HG02943 (cell line): ENCODE measurements at regions not wholly inside any gene's neighbourhood (a gene's known extent, or its start where the extent isn't known, plus 50 kb on each side); places are given as distances from the start of the nearest gene placed in this dataset.

ENCODE experiments used
- ATAC-seq: cut with Tn5 transposase; IDR thresholded peaks from one replicate; pipeline ENCODE4 v1.9.1; 2021; ENCODE audit warnings: mild to moderate bottlenecking, low read depth, moderate library complexity; ENCODE audit not compliant: unreplicated experiment

DNA sequence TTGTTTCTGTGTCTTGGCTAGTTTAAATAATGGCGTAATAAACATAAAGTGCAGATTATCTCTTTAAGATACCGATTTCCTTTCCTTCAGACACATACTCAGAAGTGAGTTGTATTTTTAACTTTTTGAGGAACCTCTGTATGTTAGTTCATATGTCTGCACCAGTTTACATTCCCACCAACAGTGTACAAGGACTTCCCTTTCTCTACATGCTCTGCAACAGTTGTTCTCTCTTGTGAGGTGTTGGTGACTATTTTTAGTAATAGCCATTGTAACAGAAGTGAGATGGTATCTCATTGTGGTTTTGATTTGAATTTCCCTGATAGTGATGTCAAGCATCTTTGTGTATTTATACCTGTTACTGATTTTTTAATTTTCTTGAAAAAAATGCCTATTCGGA is 418.6 kb downstream of the UQCRFS1 start:
- ATAC-seq = no peak

DNA sequence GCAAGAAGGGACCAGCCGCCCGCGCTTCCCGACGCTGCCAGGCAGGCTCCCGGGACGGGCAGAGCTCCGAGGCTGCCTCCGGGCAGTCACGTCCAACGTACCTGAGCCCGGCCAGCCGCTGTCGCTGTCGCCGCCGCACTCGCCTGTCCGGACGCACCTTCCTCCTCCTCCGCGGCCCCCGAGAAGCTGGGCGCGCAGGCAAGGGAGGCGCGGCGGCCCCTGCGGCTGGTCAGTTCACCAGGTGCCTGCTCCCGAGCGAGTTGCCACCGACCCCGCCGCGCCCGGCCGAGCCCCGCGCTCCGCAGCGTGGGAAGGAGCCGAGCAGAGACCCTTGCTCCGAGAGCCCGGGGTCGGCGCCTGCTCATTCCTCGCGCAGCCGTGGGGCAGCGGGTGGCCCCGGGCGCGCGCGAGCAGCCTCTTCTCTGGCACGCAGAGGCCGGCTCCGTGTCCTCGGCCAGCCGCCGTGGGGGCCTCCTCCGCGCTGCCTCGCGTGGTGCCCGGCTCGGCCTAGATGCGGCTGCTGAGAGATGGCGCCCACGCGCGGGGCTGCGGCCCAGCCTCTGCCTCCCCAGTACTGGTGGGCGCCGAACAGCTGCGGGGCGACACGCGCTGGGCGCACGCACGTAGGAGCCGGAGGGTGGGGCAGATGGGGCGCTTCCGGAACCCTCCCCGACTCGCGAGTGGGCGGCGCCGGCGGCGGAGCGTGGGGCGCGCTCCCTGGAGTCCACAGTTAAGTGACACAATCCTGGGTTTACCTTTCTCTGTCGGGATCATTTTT is 419.4 kb downstream of the UQCRFS1 start:
- no peak for ATAC-seq

DNA sequence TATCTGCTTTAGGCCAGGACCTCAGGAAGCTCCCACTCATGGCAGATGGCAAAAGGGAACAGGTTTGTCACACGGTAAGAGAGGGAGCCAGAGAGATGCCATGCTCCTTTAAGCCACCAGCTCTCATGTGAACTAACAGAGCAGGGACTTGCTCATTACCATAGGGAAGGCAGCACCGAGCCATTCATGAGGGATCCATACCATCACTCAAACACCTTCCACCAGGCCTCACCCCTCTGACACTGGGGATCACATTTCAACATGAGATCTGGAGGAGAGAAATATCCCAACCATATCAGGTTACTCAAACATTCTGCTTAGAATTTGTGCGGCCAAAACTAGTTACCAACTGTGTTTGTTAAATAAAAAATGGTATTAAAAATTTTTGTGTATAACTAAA is 427.0 kb downstream of the UQCRFS1 start:
- no peak for ATAC-seq

DNA sequence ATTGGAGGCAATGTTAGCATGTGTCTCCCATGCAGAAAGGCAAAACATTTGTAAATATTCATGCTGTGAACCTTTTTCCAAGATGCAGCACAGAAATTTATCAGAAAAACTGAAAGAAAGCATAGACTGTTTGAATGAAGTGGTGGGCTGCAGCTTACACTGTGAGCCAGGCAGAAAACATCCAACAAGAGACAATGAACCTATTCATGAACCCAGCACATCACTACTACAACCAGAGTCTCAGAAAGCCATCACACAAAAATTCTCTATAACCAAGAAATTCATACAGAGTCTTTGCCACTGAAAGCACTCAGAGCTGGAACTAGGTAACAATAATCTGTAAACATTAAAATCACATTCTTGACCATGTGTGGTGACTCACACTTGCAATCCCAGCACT is 448.9 kb downstream of the UQCRFS1 start:
- ATAC-seq = no peak

DNA sequence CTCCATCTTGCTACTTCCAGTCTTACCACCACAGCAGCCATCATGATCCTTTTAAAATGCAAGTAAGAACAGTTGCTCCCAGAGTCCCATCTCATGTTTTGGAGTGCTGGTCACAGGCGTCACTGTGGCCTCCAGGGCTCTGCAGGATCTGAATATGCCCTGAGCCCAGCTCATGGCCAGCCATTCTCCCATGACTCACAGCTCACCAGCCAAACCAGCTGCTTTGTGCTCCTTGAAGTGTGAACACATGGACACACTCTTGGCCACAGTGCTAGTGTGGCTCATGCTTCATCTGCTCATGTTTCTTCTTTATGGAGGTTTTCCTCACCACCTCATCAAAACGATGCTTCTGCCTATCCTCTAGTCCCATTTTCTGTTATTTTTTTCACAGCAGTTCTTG is 466.5 kb downstream of the UQCRFS1 start:
- ATAC-seq = no peak

DNA sequence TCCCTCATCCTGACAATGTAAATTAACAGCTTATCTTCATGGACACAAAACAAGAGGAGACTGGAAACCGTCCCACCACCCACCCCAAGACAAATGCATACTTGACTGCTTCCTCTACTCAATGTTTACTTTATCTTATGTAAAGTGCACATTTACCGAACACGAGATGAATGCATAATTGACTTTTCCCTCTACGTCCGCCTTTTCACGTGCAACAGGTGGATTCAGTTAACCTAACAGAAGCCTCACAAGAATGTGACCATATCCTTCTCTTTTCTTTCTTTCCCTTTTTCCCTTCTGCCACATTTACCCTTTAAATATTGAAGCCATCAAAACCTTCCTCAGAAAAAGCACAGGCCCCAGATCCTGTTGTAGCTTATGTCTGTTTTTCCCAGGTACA is 468.0 kb downstream of the UQCRFS1 start:
- no peak for ATAC-seq

DNA sequence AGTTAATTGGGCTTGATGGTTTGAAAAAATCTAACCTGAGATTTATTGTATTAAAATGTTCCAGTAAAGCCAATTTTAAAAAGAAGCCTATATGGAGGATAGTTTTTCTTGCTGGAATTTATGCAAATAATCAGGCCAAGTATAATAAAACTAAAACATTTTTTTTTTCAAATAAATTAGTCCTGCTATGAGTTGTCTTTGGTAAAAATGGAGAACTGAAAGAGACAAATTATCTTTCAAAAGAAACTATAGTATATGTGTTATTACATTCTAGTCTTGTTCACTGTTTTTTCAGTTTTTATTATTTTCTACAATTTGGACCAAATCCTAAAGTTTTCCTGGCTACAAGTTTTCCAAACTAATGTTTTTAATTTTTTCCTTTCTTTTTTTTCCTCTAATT is 468.9 kb downstream of the UQCRFS1 start:
- ATAC-seq = no peak

DNA sequence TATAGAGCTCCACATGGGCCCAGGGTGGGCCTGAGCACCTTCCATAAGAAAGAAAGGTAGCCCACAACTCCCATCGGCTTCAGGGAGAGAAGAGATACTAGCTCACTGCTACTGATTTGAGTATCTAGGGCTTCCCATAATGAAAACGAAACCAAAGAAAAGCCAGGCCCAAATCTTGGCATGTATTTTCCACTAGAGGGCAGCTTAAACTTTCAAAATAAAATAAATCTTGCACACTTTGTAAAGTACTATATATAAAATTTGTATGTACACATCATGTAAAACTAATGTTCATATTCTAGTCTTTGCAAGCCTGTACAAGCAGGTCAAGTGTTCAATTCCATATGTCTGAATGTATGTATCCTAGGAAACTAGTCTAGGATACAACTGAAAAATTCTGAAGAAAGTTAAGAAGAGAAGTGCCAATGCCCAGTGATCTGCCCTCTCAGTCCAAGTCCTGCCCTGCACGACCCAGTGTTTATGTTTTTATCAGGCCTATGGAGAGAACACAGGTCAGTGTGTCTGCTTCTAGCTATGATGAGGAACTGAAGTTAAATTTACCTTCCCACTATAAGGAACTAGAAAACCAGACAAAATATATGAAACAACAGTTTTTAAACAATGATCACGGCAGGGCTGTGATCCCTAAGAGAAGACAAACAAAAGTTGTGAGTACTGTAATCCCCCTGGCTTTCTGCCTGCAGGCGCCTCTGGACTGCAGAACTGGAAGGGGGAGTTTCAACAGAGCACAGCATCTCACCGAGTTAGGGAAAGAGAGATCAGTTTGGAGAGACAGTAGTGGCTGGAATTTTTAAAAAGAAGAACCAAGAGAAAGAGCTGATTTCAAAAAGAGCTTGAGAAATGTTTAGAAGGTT is 475.7 kb downstream of the UQCRFS1 start:
- no peak for ATAC-seq

DNA sequence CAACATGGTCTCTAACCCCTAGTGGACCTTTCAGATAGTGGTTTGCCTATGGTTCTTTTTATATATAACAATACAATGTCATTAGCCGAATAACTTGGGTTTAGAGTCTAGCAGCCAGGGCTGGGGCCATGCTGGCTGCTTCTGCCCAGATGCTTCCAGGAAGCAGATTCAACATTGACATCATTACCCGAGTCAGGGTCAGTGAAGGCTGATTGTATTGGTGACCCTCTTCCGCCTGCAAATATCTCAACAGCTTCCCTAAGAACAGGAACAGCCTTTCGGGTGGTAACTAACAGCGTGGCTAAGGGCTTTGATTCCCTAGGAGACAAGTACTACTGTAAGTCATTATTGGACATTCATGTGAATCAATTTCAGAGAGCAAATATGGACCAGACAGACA is 476.4 kb downstream of the UQCRFS1 start:
- ATAC-seq = no peak

DNA sequence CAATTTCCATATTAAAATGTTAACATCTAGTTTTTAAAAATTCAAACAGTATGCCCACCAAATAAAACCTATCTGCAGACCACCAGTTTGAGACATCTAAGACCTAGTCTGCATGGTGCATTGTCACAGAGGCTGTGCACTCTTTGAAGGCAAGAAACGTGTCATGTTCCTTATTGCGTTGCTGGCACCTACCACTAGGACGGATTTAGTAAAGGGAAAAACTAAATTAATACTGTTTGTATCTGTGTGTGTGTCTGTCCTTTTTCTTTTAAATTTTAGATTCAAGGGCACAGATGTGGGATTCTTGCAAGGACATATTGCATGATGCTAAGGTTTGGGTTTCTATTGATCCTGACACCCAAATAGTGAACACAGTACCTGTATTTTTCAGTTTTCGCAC is 481.4 kb downstream of the UQCRFS1 start:
- ATAC-seq = no peak

DNA sequence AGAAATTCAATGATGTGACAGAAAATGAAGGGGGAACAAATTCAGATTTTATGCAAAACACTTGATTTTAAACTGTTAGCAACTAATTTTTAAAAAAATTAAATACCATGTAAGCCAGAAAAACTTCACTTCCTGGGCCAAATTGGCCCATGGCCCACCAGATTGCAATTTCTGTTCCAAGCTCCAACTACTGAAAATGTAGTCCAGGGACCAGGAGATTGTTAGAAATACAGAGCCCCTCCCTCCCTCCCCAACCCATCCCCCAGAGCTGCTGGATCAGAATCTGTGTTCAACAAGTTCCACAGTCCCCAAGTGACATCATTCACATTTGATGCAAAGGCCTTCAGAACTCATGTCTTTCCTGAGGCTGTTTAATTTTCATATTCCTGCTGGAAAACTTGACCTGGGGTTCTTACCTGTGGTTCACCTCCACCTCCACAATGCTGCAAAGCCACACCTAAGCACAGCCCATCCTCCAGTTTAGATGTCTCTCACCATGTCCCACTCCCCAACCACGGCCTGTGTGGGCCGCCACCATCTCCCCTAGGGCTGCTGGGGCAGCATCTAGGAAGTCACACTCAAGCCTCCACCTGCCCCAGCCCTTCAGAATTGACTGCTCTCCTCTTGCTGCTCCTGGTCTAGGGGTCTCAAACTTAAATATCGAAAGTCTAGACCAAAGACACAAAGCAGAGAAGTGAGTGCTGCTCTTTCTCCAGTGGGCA is 482.0 kb downstream of the UQCRFS1 start:
- no peak for ATAC-seq

DNA sequence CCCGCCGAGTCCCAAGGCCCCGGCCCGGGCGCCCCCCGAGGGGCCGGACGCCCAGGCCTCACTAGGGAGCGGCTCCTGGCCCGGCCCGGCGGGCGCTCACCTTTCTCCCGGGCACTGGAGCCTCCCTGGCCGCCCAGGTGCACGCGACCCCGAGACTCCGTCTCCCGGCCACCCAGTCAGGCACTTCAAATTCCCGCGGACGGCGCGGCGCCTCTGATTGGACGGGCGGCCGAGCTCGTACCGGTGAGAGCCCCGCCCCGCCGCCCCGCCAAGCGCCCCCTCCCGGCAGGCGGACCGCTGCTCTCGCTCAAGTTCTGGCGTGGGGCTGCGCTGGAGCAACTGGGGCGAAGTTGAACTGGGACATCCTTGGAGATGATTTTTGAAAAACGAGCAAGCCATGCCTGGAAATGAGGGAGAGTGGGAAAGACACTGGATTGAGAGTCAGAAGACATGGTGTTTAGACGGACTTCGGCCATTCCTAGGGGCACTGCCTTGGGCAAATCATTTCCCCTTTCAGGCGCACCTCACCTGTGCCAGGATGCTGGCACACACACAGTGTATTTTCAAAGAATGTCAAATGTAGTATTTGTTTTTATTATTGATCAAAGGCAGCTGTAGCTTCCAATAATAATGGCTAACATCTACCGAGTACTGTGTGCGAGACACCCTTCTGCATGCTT is 485.3 kb downstream of the UQCRFS1 start:
- no peak for ATAC-seq

DNA sequence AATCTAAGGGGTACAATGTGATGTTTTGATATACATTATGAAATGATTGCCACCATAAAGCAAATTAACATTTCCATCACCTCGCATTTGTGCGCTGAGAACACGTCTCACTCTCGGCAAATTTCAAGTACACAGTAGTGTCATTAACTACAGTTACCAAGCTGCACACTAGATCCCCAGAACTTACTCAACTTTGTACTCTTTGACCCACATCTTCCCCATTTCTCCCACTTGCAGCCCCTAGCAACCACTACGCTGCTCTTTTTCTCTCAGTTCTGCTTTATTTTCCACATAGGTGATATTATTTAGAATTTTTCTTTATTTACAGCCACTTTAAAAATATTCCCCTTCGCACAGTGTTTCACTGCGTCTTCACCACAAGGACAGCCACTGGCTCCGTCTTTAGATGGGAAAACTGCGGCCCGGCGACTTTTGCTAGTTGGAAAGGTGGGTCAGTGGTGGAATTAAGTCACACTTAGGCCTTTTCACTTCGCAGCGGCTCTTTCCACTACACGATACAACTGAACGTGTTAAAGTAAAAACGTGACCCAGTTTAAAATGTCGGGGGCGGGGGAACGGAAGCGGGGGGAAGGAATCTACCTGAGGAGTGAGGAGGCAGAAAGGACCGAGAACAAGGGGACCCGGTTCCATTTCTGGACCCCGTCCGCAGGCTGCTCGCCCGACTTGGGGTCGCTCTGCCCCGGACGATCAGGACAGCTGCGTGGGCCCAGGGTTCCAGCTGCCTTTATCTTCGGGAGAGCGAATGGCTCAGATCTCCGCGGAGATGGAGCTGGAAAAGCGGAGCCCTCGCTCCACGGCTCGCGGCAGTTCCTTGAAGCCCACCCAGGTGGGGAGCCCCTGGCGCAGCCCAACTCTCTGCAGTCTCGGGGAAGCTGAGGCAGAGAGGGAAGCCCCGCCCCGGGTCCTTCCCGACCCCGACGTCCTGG is 486.1 kb downstream of the UQCRFS1 start:
- no peak for ATAC-seq

DNA sequence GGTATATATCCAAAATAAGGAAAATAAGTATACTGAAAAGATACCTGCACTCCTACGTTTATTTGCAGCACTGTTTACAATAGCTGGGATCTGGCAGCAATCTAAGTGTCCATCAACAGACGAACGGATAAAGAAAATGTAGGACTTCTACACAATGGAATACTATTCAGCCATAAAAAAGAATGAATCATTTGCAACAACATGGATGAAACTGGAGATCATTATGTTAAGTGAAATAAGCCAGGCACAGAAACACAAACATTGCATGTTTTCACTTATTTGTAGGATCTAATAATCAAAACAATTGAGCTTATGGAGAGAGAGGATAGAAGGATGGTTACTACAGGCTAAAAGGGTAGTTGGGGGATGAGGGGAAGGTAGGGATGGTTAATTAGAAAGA is 494.0 kb downstream of the UQCRFS1 start:
- ATAC-seq = no peak

DNA sequence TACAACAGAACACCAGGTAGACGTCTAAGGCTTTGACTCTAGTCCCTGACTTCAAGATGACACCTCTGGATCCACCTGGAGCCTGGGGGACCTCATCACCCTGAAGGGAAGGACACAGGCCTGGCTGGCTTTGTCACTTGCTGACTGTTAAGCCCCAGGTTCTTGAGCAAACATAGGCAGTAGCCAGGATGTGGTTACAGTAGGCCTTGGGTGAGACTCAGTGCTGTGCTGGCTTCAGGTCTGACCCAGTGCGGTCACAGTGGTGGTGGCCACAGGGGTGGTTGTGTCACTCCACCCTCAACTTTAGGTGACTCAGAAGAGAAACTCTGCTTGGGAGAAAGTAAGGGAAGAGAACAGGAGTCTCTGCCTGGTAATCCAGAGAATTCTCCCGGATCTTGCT is 497.8 kb downstream of the UQCRFS1 start:
- ATAC-seq = no peak

DNA sequence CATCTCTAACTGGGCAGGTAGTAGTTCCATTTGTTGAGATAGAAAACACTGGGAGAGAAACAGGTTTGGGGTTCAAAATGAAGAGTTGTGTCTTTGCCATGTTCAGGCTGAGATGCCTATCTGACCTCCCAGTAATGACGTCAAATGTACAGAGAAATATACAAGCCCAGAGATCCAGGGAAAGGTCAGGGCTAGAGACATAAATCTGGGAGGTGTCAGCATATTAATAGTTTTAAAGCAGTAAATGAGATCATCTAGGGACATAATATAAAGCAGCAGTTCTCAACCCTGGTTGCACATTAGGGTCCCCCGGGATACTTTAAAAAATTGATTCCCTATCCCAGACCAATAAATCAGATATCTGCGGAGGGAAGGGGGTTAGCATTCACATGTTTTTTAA is 501.5 kb downstream of the UQCRFS1 start:
- no peak for ATAC-seq

DNA sequence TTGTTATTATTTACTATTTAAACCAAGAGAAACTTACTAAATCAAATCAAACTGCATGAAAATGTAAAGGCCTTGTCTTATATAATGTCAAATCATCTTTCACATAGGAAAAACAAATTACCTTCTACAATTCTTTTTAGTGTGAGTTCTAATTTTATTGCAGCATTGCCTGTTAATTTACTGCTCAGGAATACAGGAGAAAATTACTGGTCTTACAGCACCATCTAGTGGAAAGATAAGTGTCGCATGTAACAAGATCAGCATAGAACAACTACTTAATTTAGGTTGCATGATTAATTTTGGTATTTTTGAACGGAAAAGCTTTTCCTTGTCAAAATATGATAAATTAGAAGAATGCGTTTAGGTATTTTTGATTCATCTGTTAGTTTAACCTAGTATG is 502.7 kb downstream of the UQCRFS1 start:
- no peak for ATAC-seq

DNA sequence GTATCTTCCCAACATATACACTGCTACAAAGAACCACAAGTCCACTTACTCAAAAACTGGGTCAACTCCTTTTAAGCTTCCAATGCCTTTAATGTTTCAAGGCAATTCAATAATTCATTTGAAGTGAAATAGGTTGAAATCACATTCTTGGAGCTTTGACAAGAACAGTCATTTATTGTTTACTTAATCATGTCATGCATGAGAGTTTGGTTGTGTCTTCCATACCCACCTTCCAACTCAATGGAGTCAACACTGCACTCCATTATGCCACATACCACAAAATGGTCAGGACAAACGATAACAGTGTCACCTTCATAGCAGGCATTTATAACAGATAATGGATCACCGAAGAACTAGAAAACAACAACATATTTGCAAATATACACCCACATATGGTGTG is 506.3 kb downstream of the UQCRFS1 start:
- ATAC-seq = no peak

DNA sequence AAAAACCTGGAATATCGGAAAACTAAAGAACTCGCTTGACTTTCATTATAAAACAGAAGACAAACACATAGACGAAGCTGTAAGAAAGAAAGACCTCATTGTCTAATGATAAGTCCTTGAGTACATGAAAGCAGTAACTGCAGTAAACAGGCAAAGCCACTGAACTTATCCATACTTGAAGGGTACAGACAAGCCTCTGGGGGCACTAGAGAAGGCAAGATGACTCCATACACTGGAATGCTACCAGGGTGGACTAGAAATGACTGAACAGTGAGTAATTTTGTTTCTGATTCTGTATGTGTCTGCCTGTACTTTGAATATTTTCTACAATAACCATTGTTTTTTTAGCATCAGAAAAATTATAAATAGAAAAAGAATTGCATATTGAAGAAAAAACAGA is 507.9 kb downstream of the UQCRFS1 start:
- no peak for ATAC-seq
